CD14-positive monocyte (primary cell): ENCODE measurements at regions not wholly inside any gene's neighbourhood (a gene's known extent, or its start where the extent isn't known, plus 50 kb on each side); places are given as distances from the start of the nearest gene placed in this dataset.

ENCODE experiments used
- DNase-seq, 3 donors: peaks; one replicate each; pipeline ENCODE4 v3.0.0-alpha.2; 2011 to 2022
- H2AFZ ChIP-seq: 2 replicates; pipeline ENCODE4 v1.6.0; 2012; ENCODE audit warnings: mild to moderate bottlenecking, low read depth, low read length, inconsistent platforms; ENCODE audit not compliant: insufficient read depth, poor library complexity, severe bottlenecking
- H3K27ac ChIP-seq, 2 donors: 1 replicate in 1 of 2; 2 replicates in 1 of 2; pipeline ENCODE4 v1.5.1; 2012 to 2013; ENCODE audit warnings: low read length in 2 of 2, control low read depth in 1 of 2, inconsistent platforms in 1 of 2, low read depth in 1 of 2, mild to moderate bottlenecking in 1 of 2
- H3K27me3 ChIP-seq, 2 donors: one replicate each; pipeline versions ENCODE4 v1.6.0 to v1.6.1; 2011 to 2013; ENCODE audit warnings: low read length in 2 of 2; ENCODE audit not compliant: control insufficient read depth in 2 of 2, insufficient read depth in 2 of 2
- H3K36me3 ChIP-seq, 2 donors: replicated peaks in 1 of 2; 1 replicate in 1 of 2; 2 replicates in 1 of 2; pipeline versions ENCODE4 v1.5.1 to v1.6.1; 2012 to 2013; ENCODE audit warnings: low read length in 2 of 2, control low read depth in 1 of 2, inconsistent platforms in 1 of 2, mild to moderate bottlenecking in 1 of 2; ENCODE audit not compliant: insufficient read depth in 2 of 2, control insufficient read depth in 1 of 2
- H3K4me1 ChIP-seq, 2 donors: 1 replicate in 1 of 2; 2 replicates in 1 of 2; pipeline versions ENCODE4 v1.5.1 to v1.6.1; 2012 to 2013; ENCODE audit warnings: low read length in 2 of 2, control low read depth in 1 of 2, inconsistent platforms in 1 of 2, mild to moderate bottlenecking in 1 of 2, moderate library complexity in 1 of 2; ENCODE audit not compliant: insufficient read depth in 2 of 2, control insufficient read depth in 1 of 2
- H3K4me2 ChIP-seq: replicated peaks from 2 replicates; pipeline ENCODE3; 2012; ENCODE audit warnings: low read length, moderate library complexity, mild to moderate bottlenecking; ENCODE audit not compliant: poor library complexity, severe bottlenecking; ENCODE audit errors: extremely low read depth
- H3K4me3 ChIP-seq, 3 experiments: fragments of 200-600 bp in 1 of 3; sonication (generic) in 1 of 3; replicated peaks in 1 of 3; 1 replicate in 2 of 3; 2 replicates in 1 of 3; pipeline ENCODE4 v1.5.1; 2011 to 2013; ENCODE audit warnings: low read length in 3 of 3, mild to moderate bottlenecking in 3 of 3, control low read depth in 2 of 3, low read depth in 2 of 3, inconsistent platforms in 1 of 3, moderate library complexity in 1 of 3
- H3K79me2 ChIP-seq: 2 replicates; pipeline ENCODE4 v1.6.0; 2012; ENCODE audit warnings: mild to moderate bottlenecking, control low read depth, inconsistent platforms, low read length, moderate library complexity; ENCODE audit not compliant: insufficient read depth
- H3K9ac ChIP-seq: 2 replicates; pipeline ENCODE4 v1.6.0; 2017; ENCODE audit warnings: low read length, mild to moderate bottlenecking; ENCODE audit not compliant: insufficient read depth, poor library complexity, severe bottlenecking
- H3K9me3 ChIP-seq, 2 donors: replicated peaks in 1 of 2; 1 replicate in 1 of 2; 2 replicates in 1 of 2; pipeline versions ENCODE4 v1.5.1 to v1.6.1; 2012 to 2013; ENCODE audit warnings: low read length in 2 of 2, control low read depth in 1 of 2; ENCODE audit not compliant: control insufficient read depth in 1 of 2, insufficient read depth in 1 of 2
- H4K20me1 ChIP-seq: 2 replicates; pipeline ENCODE4 v1.6.0; 2012; ENCODE audit warnings: mild to moderate bottlenecking, low read length, control low read depth, moderate library complexity; ENCODE audit not compliant: insufficient read depth
- H3K27ac Mint-ChIP-seq, 7 donors: one replicate each; pipeline ENCODE4 v1.8.0; 2020; ENCODE audit warnings: mild to moderate bottlenecking in 7 of 7, mixed read lengths in 7 of 7, moderate library complexity in 6 of 7, inconsistent platforms in 2 of 7
- H3K27me3 Mint-ChIP-seq, 3 donors: one replicate each; pipeline ENCODE4 v1.8.0; 2021 to 2022; ENCODE audit warnings: low read depth in 3 of 3, mild to moderate bottlenecking in 3 of 3, mixed read lengths in 3 of 3, moderate library complexity in 3 of 3, inconsistent platforms in 1 of 3
- H3K36me3 Mint-ChIP-seq, 2 donors: one replicate each; pipeline ENCODE4 v1.8.0; 2020; ENCODE audit warnings: mixed read lengths in 2 of 2, inconsistent platforms in 1 of 2, mild to moderate bottlenecking in 1 of 2
- H3K4me1 Mint-ChIP-seq: one replicate; pipeline ENCODE4 v1.8.0; 2020; ENCODE audit warnings: mild to moderate bottlenecking, mixed read lengths
- H3K4me3 Mint-ChIP-seq, 2 donors: one replicate each; pipeline ENCODE4 v1.8.0; 2020; ENCODE audit warnings: mild to moderate bottlenecking in 2 of 2, mixed read lengths in 2 of 2, moderate library complexity in 1 of 2
- H3K9me3 Mint-ChIP-seq, 7 donors: one replicate each; pipeline ENCODE4 v1.8.0; 2020 to 2022; ENCODE audit warnings: mixed read lengths in 7 of 7, mild to moderate bottlenecking in 6 of 7, moderate library complexity in 6 of 7, inconsistent platforms in 2 of 7
- WGBS: methylation state at CpG from one replicate; pipeline ENCODE4 v1.1.5; 2013; ENCODE audit warnings: missing lambda C conversion rate; ENCODE audit not compliant: insufficient coverage; 5-methylcytosine and 5-hydroxymethylcytosine counted together
- intact Hi-C, 2 donors: fragments of 100-400 bp; cut with micrococcal nuclease; formaldehyde crosslinking; loops; one replicate each; pipeline versions ENCODE4 v1.15.0 to v1.15.1; 2023
- TF ChIP-seq, protein P1 (sequence below): fragments of 200-600 bp; IDR thresholded peaks from one replicate; pipeline ENCODE4 v1.8.0; 2022; ENCODE audit warnings: antibody characterized with exemption, mild to moderate bottlenecking

DNA sequence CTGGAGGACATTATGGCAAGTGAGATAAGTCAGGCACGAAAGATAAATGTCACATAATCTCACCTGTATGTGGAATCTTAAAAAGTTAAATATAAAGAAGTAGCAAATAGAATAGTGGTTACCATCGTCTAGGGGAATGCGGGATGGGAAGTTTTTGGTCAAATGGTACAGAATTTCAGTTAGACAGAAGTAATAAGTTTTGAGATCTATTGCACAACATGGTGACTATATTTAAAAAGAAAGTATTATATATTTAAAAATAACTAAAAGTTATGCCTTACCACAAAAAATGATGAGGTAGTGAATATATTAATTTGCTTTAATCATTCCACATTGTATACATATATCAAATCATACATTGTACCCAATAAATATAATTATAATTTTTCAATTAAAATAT is 106.2 kb upstream of the BRINP3 start:
- Histone ChIP-seq H2AFZ (no peak overlapping the region), H3K4me3 (no peak overlapping the region), H4K20me1 (no peaks in the 10 kb centered on the region), H3K9ac (no peak overlapping the region), H3K4me1 (no peaks in the 10 kb centered on the region), H3K4me2 (no peak overlapping the region), H3K36me3 (no peaks in the 10 kb centered on the region), H3K27me3 (no peaks in the 10 kb centered on the region), H3K27ac (no peak overlapping the region), H3K9me3 (no peaks in the 10 kb centered on the region), H3K79me2 (no peaks in the 10 kb centered on the region)
- no peaks in the 10 kb centered on the region for H3K36me3 Mint-ChIP-seq
- H3K27me3 Mint-ChIP-seq = no peaks in the 10 kb centered on the region
- H3K4me1 Mint-ChIP-seq = no peaks in the 10 kb centered on the region
- no CpG with 5 or more reads among the region's 3 CpGs for WGBS
- H3K9me3 Mint-ChIP-seq = peaks cover 0 to 2% (median 0%) of the 10 kb centered on the region in 7 donors
- no peak overlapping the region for H3K4me3 Mint-ChIP-seq
- TF ChIP-seq, protein P1, sequence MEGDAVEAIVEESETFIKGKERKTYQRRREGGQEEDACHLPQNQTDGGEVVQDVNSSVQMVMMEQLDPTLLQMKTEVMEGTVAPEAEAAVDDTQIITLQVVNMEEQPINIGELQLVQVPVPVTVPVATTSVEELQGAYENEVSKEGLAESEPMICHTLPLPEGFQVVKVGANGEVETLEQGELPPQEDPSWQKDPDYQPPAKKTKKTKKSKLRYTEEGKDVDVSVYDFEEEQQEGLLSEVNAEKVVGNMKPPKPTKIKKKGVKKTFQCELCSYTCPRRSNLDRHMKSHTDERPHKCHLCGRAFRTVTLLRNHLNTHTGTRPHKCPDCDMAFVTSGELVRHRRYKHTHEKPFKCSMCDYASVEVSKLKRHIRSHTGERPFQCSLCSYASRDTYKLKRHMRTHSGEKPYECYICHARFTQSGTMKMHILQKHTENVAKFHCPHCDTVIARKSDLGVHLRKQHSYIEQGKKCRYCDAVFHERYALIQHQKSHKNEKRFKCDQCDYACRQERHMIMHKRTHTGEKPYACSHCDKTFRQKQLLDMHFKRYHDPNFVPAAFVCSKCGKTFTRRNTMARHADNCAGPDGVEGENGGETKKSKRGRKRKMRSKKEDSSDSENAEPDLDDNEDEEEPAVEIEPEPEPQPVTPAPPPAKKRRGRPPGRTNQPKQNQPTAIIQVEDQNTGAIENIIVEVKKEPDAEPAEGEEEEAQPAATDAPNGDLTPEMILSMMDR = no peak
- DNase-seq = no peak
- H3K27ac Mint-ChIP-seq = no peak overlapping the region
- intact Hi-C loops = no loop called here

DNA sequence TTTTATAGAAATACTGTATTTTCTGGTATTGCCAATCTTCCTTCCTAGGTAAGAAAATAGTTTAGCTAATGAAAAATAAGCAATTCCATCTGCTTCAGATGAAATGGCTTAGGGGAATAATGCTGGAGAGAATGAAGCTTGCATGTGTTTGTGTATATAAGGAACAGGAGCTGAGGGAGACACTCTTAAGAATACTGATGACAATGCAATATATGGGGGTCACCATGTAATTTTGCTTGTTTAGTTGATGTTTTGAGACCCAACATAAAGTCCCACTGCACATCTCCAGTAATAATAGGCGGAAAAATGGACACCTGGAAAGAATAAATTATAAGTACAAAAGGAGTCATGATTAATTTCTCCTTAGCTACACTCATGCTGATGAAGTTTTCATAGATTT is 110.8 kb upstream of the BRINP3 start:
- intact Hi-C loops = no loop called here
- H3K27me3 ChIP-seq = no peaks in the 10 kb centered on the region
- no peak for DNase-seq
- H3K9me3 ChIP-seq = peaks cover 19% of the 10 kb centered on the region in 2 donors
- H3K36me3 ChIP-seq = no peaks in the 10 kb centered on the region
- no peaks in the 10 kb centered on the region for H3K4me1 ChIP-seq
- WGBS = no CpG with 5 or more reads among the region's 1 CpG
- no peak overlapping the region for H3K4me2 ChIP-seq
- no peaks in the 10 kb centered on the region for H3K79me2 ChIP-seq
- TF ChIP-seq, protein P1 = no peak
- Mint-ChIP-seq H3K4me1 (no peaks in the 10 kb centered on the region), H3K4me3 (no peak overlapping the region), H3K27ac (no peak overlapping the region), H3K36me3 (no peaks in the 10 kb centered on the region), H3K27me3 (peaks cover 0 to 1% (median 0%) of the 10 kb centered on the region in 3 donors), H3K9me3 (peaks cover 0 to 16% (median 3%) of the 10 kb centered on the region in 7 donors)
- no peak overlapping the region for H3K27ac ChIP-seq
- H4K20me1 ChIP-seq = no peaks in the 10 kb centered on the region
- no peak overlapping the region for H2AFZ ChIP-seq
- no peak overlapping the region for H3K9ac ChIP-seq
- H3K4me3 ChIP-seq = no peak overlapping the region
